NB4 (cell line): ENCODE measurements at regions not wholly inside any gene's neighbourhood (a gene's known extent, or its start where the extent isn't known, plus 50 kb on each side); places are given as distances from the start of the nearest gene placed in this dataset.

Experiments used
- MAX ChIP-seq: IDR thresholded peaks from 2 replicates; pipeline ENCODE4 v1.6.1; 2011; ENCODE audit warnings: low read depth, low read length
- MYC ChIP-seq: IDR thresholded peaks from 2 replicates; pipeline ENCODE4 v1.6.1; 2011; ENCODE audit warnings: low read depth, low read length
- POLR2A ChIP-seq: IDR thresholded peaks from 2 replicates; pipeline ENCODE4 v1.6.1; 2011; ENCODE audit warnings: mild to moderate bottlenecking; ENCODE audit not compliant: insufficient read length; ENCODE audit errors: extremely low read depth
- TF ChIP-seq, protein P1 (sequence below): IDR thresholded peaks from one replicate; pipeline ENCODE4 v1.5.1; 2012; ENCODE audit warnings: low read depth, low read length

- no peak for TF ChIP-seq MAX
- TF ChIP-seq POLR2A: no peak
- TF ChIP-seq, protein P1, sequence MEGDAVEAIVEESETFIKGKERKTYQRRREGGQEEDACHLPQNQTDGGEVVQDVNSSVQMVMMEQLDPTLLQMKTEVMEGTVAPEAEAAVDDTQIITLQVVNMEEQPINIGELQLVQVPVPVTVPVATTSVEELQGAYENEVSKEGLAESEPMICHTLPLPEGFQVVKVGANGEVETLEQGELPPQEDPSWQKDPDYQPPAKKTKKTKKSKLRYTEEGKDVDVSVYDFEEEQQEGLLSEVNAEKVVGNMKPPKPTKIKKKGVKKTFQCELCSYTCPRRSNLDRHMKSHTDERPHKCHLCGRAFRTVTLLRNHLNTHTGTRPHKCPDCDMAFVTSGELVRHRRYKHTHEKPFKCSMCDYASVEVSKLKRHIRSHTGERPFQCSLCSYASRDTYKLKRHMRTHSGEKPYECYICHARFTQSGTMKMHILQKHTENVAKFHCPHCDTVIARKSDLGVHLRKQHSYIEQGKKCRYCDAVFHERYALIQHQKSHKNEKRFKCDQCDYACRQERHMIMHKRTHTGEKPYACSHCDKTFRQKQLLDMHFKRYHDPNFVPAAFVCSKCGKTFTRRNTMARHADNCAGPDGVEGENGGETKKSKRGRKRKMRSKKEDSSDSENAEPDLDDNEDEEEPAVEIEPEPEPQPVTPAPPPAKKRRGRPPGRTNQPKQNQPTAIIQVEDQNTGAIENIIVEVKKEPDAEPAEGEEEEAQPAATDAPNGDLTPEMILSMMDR: no peak
- TF ChIP-seq MYC: no peak
Measured at GRCh38 chr3:167084545-167084944, 295.6 kb downstream of the ZBBX start.
